Motor neuron (in vitro differentiated cells): ENCODE measurements at regions not wholly inside any gene's neighbourhood (a gene's known extent, or its start where the extent isn't known, plus 50 kb on each side); places are given as distances from the start of the nearest gene placed in this dataset.
A peak's percentile ranks its signal among the peaks of the same experiment; 100 is the strongest.

Experiments
- ATAC-seq, 8 experiments: fragments of 200-7000 bp; cut with Tn5 transposase; replicated peaks in 6 of 8; 2 replicates each; pipeline ENCODE4 v1.8.0; 2021; ENCODE audit warnings: mild to moderate bottlenecking in 8 of 8, moderate library complexity in 8 of 8
- H3K27ac ChIP-seq, 2 donors: fragments of 250-450 bp; sonication (Bioruptor Pico); 2 replicates each; pipeline ENCODE4 v1.9.0; 2021; ENCODE audit warnings: antibody characterized with exemption in 2 of 2, mild to moderate bottlenecking in 2 of 2, moderate library complexity in 1 of 2
- H3K4me1 ChIP-seq, 2 donors: fragments of 250-450 bp; sonication (Bioruptor Pico); replicated peaks in 1 of 2; 2 replicates each; pipeline ENCODE4 v1.6.1; 2021; ENCODE audit warnings: antibody characterized with exemption in 2 of 2, mild to moderate bottlenecking in 2 of 2, moderate library complexity in 1 of 2
- H3K4me3 ChIP-seq, 5 donors: fragments of 250-450 bp; sonication (Bioruptor Pico); 2 replicates each; pipeline ENCODE4 v1.9.0; 2021; ENCODE audit warnings: antibody characterized with exemption in 5 of 5, mild to moderate bottlenecking in 5 of 5, moderate library complexity in 4 of 5
- WGBS, 10 experiments: fragments of 450-650 bp; shearing (Covaris generic); methylation state at CpG; one replicate each; pipeline ENCODE4 v1.0.0; 2022; 5-methylcytosine and 5-hydroxymethylcytosine counted together
- in situ Hi-C, 9 experiments: fragments of 400-800 bp; cut with MboI; loops; one replicate each; pipeline ENCODE4 v1.15.0; 2021; ENCODE audit warnings: low sequenced_read_pairs in 9 of 9, low pct_unique_long_range_greater_than_20kb in 2 of 9; ENCODE audit not compliant: unreplicated experiment in 9 of 9

GRCh38 chr6:9543649-9544048 lies 871.2 kb downstream of the TFAP2A start:
- Histone ChIP-seq H3K27ac (no peak overlapping the region), H3K4me3 (no peak overlapping the region), H3K4me1 (no peaks in the 10 kb centered on the region)
- WGBS, 10 experiments: 74 to 91% (median 89%) methylated on average over 2 to 5 of the region's 5 CpGs; no CpG with 5 or more reads in 4 of the 10 experiments
- in situ Hi-C loops: loop anchor here in 3 of 9 experiments (25.0 kb wide), 1 partner anchor 869 kb away; the partner anchor contains the start of gene TFAP2A (in 3 of the 3)
- ATAC-seq: peak in 1 of 8 experiments; percentile 19

GRCh38 chr6:9540534-9541126 lies 874.2 kb downstream of the TFAP2A start:
- no peak overlapping the region for H3K4me3 ChIP-seq
- no peak overlapping the region for H3K27ac ChIP-seq
- WGBS, 10 experiments: 0 to 100% (median 70%) methylated on average over 1 to 2 of the region's 2 CpGs; no CpG with 5 or more reads in 3 of the 10 experiments
- ATAC-seq: peak in 3 of 8 experiments; percentile 48 to 61 (median 56)
- in situ Hi-C loops: loop anchor here in 3 of 9 experiments (25.0 kb wide), 1 partner anchor 872 kb away; the partner anchor contains the start of gene TFAP2A (in 3 of the 3)
- no peaks in the 10 kb centered on the region for H3K4me1 ChIP-seq

DNA sequence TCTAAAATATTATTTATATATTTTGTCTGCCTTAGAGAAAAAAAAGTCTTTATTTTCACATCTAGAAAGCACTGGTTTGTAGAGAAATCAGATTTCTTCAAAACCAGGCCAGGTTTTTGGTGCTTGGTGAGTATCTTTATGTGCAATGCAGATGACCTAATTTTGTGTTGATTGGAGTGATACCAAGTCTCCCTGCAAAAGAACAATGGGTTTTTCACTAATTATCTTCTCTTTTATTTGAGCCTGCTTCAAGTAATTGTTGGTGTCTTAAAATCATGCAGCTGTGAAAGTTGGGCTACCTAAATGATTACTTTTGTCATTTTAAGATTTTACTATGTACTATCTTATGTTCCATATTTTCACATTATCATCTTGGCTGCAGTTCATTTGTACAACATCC lies 874.7 kb downstream of the TFAP2A start:
- in situ Hi-C loops: loop anchor here in 3 of 9 experiments (25.0 kb wide), 1 partner anchor 872 kb away; the partner anchor contains the start of gene TFAP2A (in 3 of the 3)

DNA sequence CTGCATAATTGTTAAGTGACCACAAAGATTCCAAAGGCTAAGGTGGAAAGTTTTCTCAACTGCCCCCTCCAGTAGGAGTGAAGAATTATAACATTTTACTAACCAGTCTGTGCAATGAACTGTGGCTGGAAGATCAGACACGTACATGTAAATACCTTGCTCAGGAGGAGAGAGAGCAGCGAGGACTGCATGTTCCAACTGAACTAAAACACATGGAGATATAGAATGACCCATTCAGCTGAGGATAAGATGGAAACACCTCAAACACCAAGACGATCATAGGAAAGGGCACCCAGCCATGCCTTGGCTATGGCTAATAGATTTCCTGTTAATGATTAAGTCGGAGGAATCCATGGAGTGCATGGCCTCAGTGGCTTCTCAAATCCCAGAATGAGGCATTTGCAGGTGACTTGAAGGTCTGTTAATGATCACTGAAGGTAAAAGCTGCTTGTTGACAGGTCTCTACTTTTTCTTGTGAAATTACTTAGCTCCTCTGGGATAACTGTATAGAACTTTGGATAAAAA lies 875.6 kb downstream of the TFAP2A start:
- Histone ChIP-seq H3K4me1 (no peaks in the 10 kb centered on the region), H3K4me3 (no peak overlapping the region), H3K27ac (no peak overlapping the region)
- 40 to 83% (median 64%) methylated on average over 1 to 4 of the region's 4 CpGs; no CpG with 5 or more reads in 2 of the 10 experiments for WGBS, 10 experiments
- no peak for ATAC-seq
- in situ Hi-C loops: loop anchor here in 3 of 9 experiments (25.0 kb wide), 1 partner anchor 873 kb away; the partner anchor contains the start of gene TFAP2A (in 3 of the 3)

More for the DNA sequence above, 874.7 kb downstream of the TFAP2A start:
- no peak for ATAC-seq
- Histone ChIP-seq H3K4me1 (no peaks in the 10 kb centered on the region), H3K4me3 (no peak overlapping the region), H3K27ac (no peak overlapping the region)

DNA sequence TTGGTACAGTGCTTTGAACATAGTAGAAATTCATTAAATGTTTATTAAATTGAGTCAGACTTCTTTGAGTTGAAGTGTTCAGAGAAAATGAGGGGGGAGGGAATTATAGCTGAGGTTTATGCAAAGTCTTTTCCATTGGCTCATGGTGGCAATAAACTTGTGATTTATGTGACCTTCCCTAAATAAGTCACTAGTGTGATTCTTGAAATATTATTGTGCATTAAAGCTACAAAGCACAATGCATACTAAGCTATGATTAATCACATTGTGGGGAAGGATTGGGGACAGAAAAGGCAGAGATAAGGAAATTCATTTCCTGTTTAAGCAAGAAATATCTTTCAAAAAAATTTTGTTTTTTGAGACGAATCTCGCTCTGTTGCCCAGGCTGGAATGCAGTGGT lies 877.5 kb downstream of the TFAP2A start:
- in situ Hi-C loops: loop anchor here in 3 of 9 experiments (25.0 kb wide), 1 partner anchor 875 kb away; the partner anchor contains the start of gene TFAP2A (in 3 of the 3)
- WGBS, 10 experiments: 20 to 100% (median 96%) methylated on average over 1 to 2 of the region's 2 CpGs; no CpG with 5 or more reads in 3 of the 10 experiments
- Histone ChIP-seq H3K4me3 (no peak overlapping the region), H3K4me1 (no peaks in the 10 kb centered on the region), H3K27ac (no peak overlapping the region)
- no peak for ATAC-seq

GRCh38 chr6:9535106-9535505 lies 879.8 kb downstream of the TFAP2A start:
- Histone ChIP-seq H3K4me3 (no peak overlapping the region), H3K4me1 (no peaks in the 10 kb centered on the region), H3K27ac (no peak overlapping the region)
- 42 to 100% (median 80%) methylated on average over 1 to 2 of the region's 2 CpGs for WGBS, 10 experiments
- in situ Hi-C loops: loop anchor here in 3 of 9 experiments (25.0 kb wide), 1 partner anchor 877 kb away; the partner anchor contains the start of gene TFAP2A (in 3 of the 3)
- no peak for ATAC-seq

- Histone ChIP-seq H3K4me1 (no peaks in the 10 kb centered on the region), H3K4me3 (no peak overlapping the region), H3K27ac (no peak overlapping the region)
- in situ Hi-C loops: loop anchor here in 3 of 9 experiments (25.0 kb wide), 1 partner anchor 879 kb away; the partner anchor contains the start of gene TFAP2A (in 3 of the 3)
- ATAC-seq: no peak
- WGBS, 10 experiments: 7 to 100% (median 83%) methylated on average over 1 to 3 of the region's 3 CpGs; no CpG with 5 or more reads in 1 of the 10 experiments
Measured at GRCh38 chr6:9532621-9533557, 882.0 kb downstream of the TFAP2A start.

- in situ Hi-C loops: loop anchor here in 3 of 9 experiments (25.0 kb wide), 1 partner anchor 885 kb away; the partner anchor contains the start of gene TFAP2A (in 3 of the 3)
Measured at GRCh38 chr6:9527679-9528286, 887.1 kb downstream of the TFAP2A start.

DNA sequence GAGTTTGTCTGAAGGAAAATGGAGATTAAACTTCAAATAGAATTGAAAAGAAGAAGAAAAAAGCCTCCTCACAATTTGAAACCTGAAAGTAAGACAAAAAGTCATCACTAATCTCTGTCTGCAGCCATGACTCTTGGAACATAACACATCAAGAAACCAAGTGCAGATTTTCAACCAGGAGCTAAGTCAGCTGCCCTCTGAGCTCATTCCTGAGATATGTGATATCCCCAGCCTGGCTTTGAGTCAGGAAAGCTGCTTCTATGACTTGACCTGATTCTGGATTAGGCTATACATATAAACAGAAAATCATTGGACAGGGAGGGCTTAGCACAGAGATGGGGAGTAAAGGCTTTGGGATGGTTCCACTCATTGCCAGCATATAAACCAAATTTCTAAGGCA lies 891.4 kb downstream of the TFAP2A start:
- H3K4me1 ChIP-seq: no peaks in the 10 kb centered on the region
- no peak overlapping the region for H3K4me3 ChIP-seq
- in situ Hi-C loops: loop anchor here in 1 of 9 experiments (25.0 kb wide), 1 partner anchor 536 kb away; no protein-coding TSS in a partner anchor
- ATAC-seq: peak in 3 of 8 experiments; percentile 22 to 51 (median 41)
- no peak overlapping the region for H3K27ac ChIP-seq

More at GRCh38 chr6:9527679-9528286, 887.1 kb downstream of the TFAP2A start:
- peak in 1 of 8 experiments; percentile 32 for ATAC-seq
- no peaks in the 10 kb centered on the region for H3K4me1 ChIP-seq
- 0 to 81% (median 60%) methylated on average over 1 to 4 of the region's 4 CpGs; no CpG with 5 or more reads in 1 of the 10 experiments for WGBS, 10 experiments
- no peak overlapping the region for H3K4me3 ChIP-seq
- no peak overlapping the region for H3K27ac ChIP-seq

GRCh38 chr6:9522101-9522500 lies 892.8 kb downstream of the TFAP2A start:
- H3K4me3 ChIP-seq: no peak overlapping the region
- 36 to 79% (median 70%) methylated on average over 1 to 3 of the region's 3 CpGs; no CpG with 5 or more reads in 1 of the 10 experiments for WGBS, 10 experiments
- in situ Hi-C loops: loop anchor here in 1 of 9 experiments (25.0 kb wide), 1 partner anchor 535 kb away; no protein-coding TSS in a partner anchor
- no peaks in the 10 kb centered on the region for H3K4me1 ChIP-seq
- no peak overlapping the region for H3K27ac ChIP-seq
- no peak for ATAC-seq

DNA sequence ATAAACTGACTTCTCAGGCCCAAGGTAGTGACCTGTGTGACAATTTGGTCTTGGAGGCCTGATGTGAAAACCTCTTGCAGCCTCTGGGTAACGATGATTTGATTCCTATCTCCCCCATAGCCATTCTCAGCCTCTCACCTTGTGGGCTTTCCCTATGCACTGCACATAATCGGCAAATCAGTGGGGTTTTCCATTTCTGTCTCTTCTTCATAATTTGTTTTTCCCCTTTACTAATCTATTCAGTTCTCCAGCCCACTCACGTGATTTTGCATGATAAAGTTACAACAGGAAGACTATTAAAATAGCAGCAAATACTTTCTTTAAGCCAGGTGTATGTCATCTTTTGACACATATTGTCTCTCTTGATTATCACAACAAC lies 893.7 kb downstream of the TFAP2A start:
- in situ Hi-C loops: loop anchor here in 1 of 9 experiments (25.0 kb wide), 1 partner anchor 534 kb away; no protein-coding TSS in a partner anchor
- Histone ChIP-seq H3K4me3 (no peak overlapping the region), H3K27ac (no peak overlapping the region), H3K4me1 (peaks cover 3 to 9% of the 10 kb centered on the region in 2 donors)
- ATAC-seq: no peak
- 68 to 100% (median 98%) methylated on average over 1 to 3 of the region's 3 CpGs for WGBS, 10 experiments
